K562 (cell line): ENCODE measurements at regions not wholly inside any gene's neighbourhood (a gene's known extent, or its start where the extent isn't known, plus 50 kb on each side); places are given as distances from the start of the nearest gene placed in this dataset.

Experiments used
- ATAC-seq: fragments of 200-7000 bp; cut with Tn5 transposase; 3 replicates; pipeline ENCODE4 v1.9.1; 2020; ENCODE audit warnings: moderate library complexity
- BruUV-seq: library from RNA; stranded (reverse); fragments of 400-500 nt; replicated peaks from 2 replicates; lab custom pipeline; 2021; lab: Mats Ljungman, UMichigan
- CTCF ChIA-PET: fragments of 300-600 bp; formaldehyde crosslinking; extraction: SDS; loops from one replicate; lab custom pipeline; 2021; ENCODE audit warnings: low intra/inter-chr PET ratio; lab: Yijun Ruan, JAX
- POLR2A ChIA-PET: fragments of 300-600, 350-650 bp; sonication (Branson Sonifier 250); formaldehyde crosslinking; extraction: SDS; loops from one replicate; lab custom pipeline; 2021; ENCODE audit warnings: antibody characterized with exemption, inconsistent platforms; lab: Yijun Ruan, JAX
- DNase-seq, 4 experiments: peaks; one replicate each; pipeline versions ENCODE4 v3.0.0 to v3.0.0-alpha.2; 2011 to 2018; ENCODE audit warnings: low spot score in 3 of 4, mixed read lengths in 3 of 4; ENCODE audit errors: extremely low read depth in 1 of 4
- FAIRE-seq: peaks from 2 replicates; lab custom pipeline; 2011; peaks lifted over from hg19 to GRCh38; lab: Jason Lieb, UNC
- H2AFZ ChIP-seq: 2 replicates; pipeline ENCODE4 v1.6.0; 2011; ENCODE audit warnings: low read depth, low read length, control low read depth, inconsistent platforms
- H3K27ac ChIP-seq: fragments of 200-600 bp; 3 replicates; pipeline ENCODE4 v1.8.0; 2011; ENCODE audit warnings: low read depth, mild to moderate bottlenecking, control low read depth, inconsistent platforms, low read length, moderate library complexity, mixed read lengths; ENCODE audit errors: extremely low read depth
- H3K27me3 ChIP-seq, 2 experiments: fragments of 300-600 bp in 1 of 2; 2 replicates in 1 of 2; 3 replicates in 1 of 2; pipeline versions ENCODE4 v1.6.0 to v1.8.0; 2011; ENCODE audit warnings: inconsistent platforms in 2 of 2, low read length in 2 of 2, mild to moderate bottlenecking in 1 of 2, mixed read lengths in 1 of 2, moderate library complexity in 1 of 2; ENCODE audit not compliant: control insufficient read depth in 2 of 2, insufficient read depth in 2 of 2
- H3K36me3 ChIP-seq: fragments of 300-600 bp; 3 replicates; pipeline ENCODE4 v1.8.0; 2011; ENCODE audit warnings: mild to moderate bottlenecking, low read length, inconsistent platforms; ENCODE audit not compliant: control insufficient read depth, insufficient read depth
- H3K4me1 ChIP-seq, 2 experiments: fragments of 200-600 bp in 1 of 2; replicated peaks in 1 of 2; 2 replicates in 1 of 2; 3 replicates in 1 of 2; pipeline versions ENCODE4 v1.5.1 to v1.8.0; 2011; ENCODE audit warnings: inconsistent platforms in 2 of 2, low read length in 2 of 2, mild to moderate bottlenecking in 1 of 2, mixed read lengths in 1 of 2, moderate library complexity in 1 of 2; ENCODE audit not compliant: control insufficient read depth in 2 of 2, insufficient read depth in 2 of 2
- H3K4me2 ChIP-seq: 2 replicates; pipeline ENCODE4 v1.6.1; 2011; ENCODE audit warnings: low read length, control low read depth, inconsistent platforms, mixed read lengths; ENCODE audit not compliant: insufficient read depth
- H3K4me3 ChIP-seq: fragments of 200-600 bp; sonication (generic), shearing (Covaris generic); 2 replicates; pipeline ENCODE4 v1.5.1; 2016; ENCODE audit warnings: control low read depth, inconsistent platforms
- H3K79me2 ChIP-seq: fragments of 200-600 bp; 3 replicates; pipeline ENCODE4 v1.8.0; 2011; ENCODE audit warnings: low read length, inconsistent platforms; ENCODE audit not compliant: control insufficient read depth, insufficient read depth
- H3K9ac ChIP-seq, 2 experiments: 2 replicates each; pipeline versions ENCODE4 v1.6.0 to v1.6.1; 2011; ENCODE audit warnings: low read depth in 2 of 2, low read length in 2 of 2, control low read depth in 1 of 2, inconsistent platforms in 1 of 2, mild to moderate bottlenecking in 1 of 2, mixed read lengths in 1 of 2; ENCODE audit not compliant: insufficient read depth in 1 of 2
- H3K9me1 ChIP-seq: one replicate; pipeline ENCODE4 v1.6.0; 2011; ENCODE audit warnings: inconsistent platforms, mild to moderate bottlenecking, low read length, moderate library complexity; ENCODE audit not compliant: control insufficient read depth, insufficient read depth
- H3K9me3 ChIP-seq: replicated peaks from 2 replicates; pipeline ENCODE4 v1.5.1; 2011; ENCODE audit warnings: low read depth, low read length, inconsistent platforms; ENCODE audit not compliant: control insufficient read depth, insufficient read depth
- H4K20me1 ChIP-seq: replicated peaks from 2 replicates; pipeline ENCODE4 v1.6.1; 2011; ENCODE audit warnings: low read length, inconsistent platforms, mixed read lengths; ENCODE audit not compliant: control insufficient read depth, insufficient read depth
- CAMTA2 ChIP-seq: fragments of 250-450 bp; sonication (Bioruptor Pico); conservative IDR thresholded peaks from 2 replicates; pipeline ENCODE4 v1.5.1; 2022
- FOXM1 ChIP-seq, 2 experiments: fragments of 450-650 bp in 1 of 2; sonication (generic) in 1 of 2; formaldehyde crosslinking in 1 of 2; IDR thresholded peaks; 2 replicates each; pipeline versions ENCODE4 v1.6.1 to v1.9.0; 2017 to 2022; ENCODE audit warnings: low read depth in 2 of 2, mild to moderate bottlenecking in 2 of 2, missing genetic modification reagents in 1 of 2, moderate library complexity in 1 of 2
- HCFC1 ChIP-seq: IDR thresholded peaks from 2 replicates; pipeline ENCODE4 v1.6.1; 2012; ENCODE audit warnings: low read depth, low read length, improper control_type of control experiment
- HNRNPL ChIP-seq: fragments of 200-400 bp; formaldehyde crosslinking; IDR thresholded peaks from 2 replicates; pipeline ENCODE4 v1.6.1; 2017; ENCODE audit warnings: low read depth, mild to moderate bottlenecking, low read length
- HNRNPUL1 ChIP-seq: fragments of 200-400 bp; formaldehyde crosslinking; IDR thresholded peaks from 2 replicates; pipeline ENCODE4 v1.6.1; 2017; ENCODE audit warnings: low read length
- MYC ChIP-seq, 2 experiments: fragments of 250-450 bp in 1 of 2; sonication (Bioruptor Pico) in 1 of 2; IDR thresholded peaks; 2 replicates each; pipeline versions ENCODE4 v1.5.1 to v1.6.1; 2012 to 2021; ENCODE audit warnings: low read depth in 2 of 2, borderline replicate concordance in 1 of 2, improper control_type of control experiment in 1 of 2, low read length in 1 of 2, mild to moderate bottlenecking in 1 of 2, moderate library complexity in 1 of 2
- NCOA2 ChIP-seq, 2 experiments: fragments of 450-650 bp; IDR thresholded peaks; 2 replicates each; pipeline ENCODE4 v1.6.1; 2018; ENCODE audit warnings: mild to moderate bottlenecking in 2 of 2, moderate library complexity in 1 of 2; ENCODE audit not compliant: partially characterized antibody in 2 of 2
- RFX5 ChIP-seq: IDR thresholded peaks from 2 replicates; pipeline ENCODE4 v1.6.1; 2011; ENCODE audit warnings: low read depth, mild to moderate bottlenecking, improper control_type of control experiment, low read length
- SRSF7 ChIP-seq: fragments of 200-400 bp; formaldehyde crosslinking; optimal IDR thresholded peaks from 2 replicates; pipeline ENCODE3; 2017; ENCODE audit warnings: mild to moderate bottlenecking, low read depth, low read length
- WGBS: fragments of 100-300 bp; shearing (Covaris generic); methylation state at CpG from one replicate; pipeline ENCODE4 v1.1.6; 2016; ENCODE audit warnings: low coverage, mixed read lengths; ENCODE audit not compliant: insufficient coverage; ENCODE audit errors: missing lambda C conversion rate; 5-methylcytosine and 5-hydroxymethylcytosine counted together
- in situ Hi-C: fragments of 300-500 bp; cut with MboI; formaldehyde crosslinking; loops from 4 replicates; pipeline ENCODE4 v1.15.0; 2018; ENCODE audit warnings: inconsistent platforms, mixed read lengths
- intact Hi-C: fragments of 100-400 bp; cut with micrococcal nuclease; formaldehyde crosslinking; loops from 2 replicates; pipeline ENCODE4 v1.14.2; 2022
- TF ChIP-seq, protein P1 (sequence below): sonication (generic); formaldehyde crosslinking; IDR thresholded peaks from 2 replicates; pipeline ENCODE4 v1.8.0; 2022; ENCODE audit warnings: mild to moderate bottlenecking, missing genetic modification reagents
- TF ChIP-seq, protein P2 (sequence below): fragments of 450-650 bp; IDR thresholded peaks from 2 replicates; pipeline ENCODE4 v1.7.1; 2018; ENCODE audit warnings: mild to moderate bottlenecking, low read depth; ENCODE audit not compliant: partially characterized antibody
- TF ChIP-seq, protein P3 (sequence below), 2 experiments: fragments of 450-650 bp; conservative IDR thresholded peaks; 2 replicates each; pipeline ENCODE4 v1.6.1; 2017; ENCODE audit warnings: mild to moderate bottlenecking in 2 of 2, moderate library complexity in 2 of 2

DNA sequence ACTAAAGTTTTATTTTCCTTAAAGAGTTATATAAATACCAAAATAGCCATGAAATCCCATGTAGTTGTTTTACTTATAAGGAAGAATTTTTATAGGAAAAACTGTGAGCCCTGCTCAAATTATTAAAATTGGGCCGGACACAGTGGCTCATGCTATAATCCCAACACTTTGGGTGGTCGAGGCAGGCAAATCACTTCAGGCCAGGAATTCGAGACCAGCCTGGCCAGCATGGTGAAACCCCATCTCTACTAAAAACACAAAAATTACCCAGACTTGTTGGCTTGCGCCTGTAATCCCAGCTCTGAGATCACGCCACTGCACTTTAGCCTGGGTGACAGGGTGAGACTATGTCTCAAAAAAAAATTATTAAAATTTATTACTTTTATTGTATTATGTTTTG is 149.3 kb downstream of the MRPL39 start:
- in situ Hi-C loops (no loop called here), intact Hi-C loops (no loop called here)
- BruUV-seq, result no TSS peak
- H3K9me1 ChIP-seq, result no peaks in the 10 kb centered on the region
- 3% methylated on average over 5 of the region's 5 CpGs for WGBS
- no peaks in the 10 kb centered on the region for H3K79me2 ChIP-seq
- TF ChIP-seq, protein P1, sequence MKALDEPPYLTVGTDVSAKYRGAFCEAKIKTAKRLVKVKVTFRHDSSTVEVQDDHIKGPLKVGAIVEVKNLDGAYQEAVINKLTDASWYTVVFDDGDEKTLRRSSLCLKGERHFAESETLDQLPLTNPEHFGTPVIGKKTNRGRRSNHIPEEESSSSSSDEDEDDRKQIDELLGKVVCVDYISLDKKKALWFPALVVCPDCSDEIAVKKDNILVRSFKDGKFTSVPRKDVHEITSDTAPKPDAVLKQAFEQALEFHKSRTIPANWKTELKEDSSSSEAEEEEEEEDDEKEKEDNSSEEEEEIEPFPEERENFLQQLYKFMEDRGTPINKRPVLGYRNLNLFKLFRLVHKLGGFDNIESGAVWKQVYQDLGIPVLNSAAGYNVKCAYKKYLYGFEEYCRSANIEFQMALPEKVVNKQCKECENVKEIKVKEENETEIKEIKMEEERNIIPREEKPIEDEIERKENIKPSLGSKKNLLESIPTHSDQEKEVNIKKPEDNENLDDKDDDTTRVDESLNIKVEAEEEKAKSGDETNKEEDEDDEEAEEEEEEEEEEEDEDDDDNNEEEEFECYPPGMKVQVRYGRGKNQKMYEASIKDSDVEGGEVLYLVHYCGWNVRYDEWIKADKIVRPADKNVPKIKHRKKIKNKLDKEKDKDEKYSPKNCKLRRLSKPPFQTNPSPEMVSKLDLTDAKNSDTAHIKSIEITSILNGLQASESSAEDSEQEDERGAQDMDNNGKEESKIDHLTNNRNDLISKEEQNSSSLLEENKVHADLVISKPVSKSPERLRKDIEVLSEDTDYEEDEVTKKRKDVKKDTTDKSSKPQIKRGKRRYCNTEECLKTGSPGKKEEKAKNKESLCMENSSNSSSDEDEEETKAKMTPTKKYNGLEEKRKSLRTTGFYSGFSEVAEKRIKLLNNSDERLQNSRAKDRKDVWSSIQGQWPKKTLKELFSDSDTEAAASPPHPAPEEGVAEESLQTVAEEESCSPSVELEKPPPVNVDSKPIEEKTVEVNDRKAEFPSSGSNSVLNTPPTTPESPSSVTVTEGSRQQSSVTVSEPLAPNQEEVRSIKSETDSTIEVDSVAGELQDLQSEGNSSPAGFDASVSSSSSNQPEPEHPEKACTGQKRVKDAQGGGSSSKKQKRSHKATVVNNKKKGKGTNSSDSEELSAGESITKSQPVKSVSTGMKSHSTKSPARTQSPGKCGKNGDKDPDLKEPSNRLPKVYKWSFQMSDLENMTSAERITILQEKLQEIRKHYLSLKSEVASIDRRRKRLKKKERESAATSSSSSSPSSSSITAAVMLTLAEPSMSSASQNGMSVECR (CRISPR knock-in tag), result no peak
- TF ChIP-seq, protein P2, sequence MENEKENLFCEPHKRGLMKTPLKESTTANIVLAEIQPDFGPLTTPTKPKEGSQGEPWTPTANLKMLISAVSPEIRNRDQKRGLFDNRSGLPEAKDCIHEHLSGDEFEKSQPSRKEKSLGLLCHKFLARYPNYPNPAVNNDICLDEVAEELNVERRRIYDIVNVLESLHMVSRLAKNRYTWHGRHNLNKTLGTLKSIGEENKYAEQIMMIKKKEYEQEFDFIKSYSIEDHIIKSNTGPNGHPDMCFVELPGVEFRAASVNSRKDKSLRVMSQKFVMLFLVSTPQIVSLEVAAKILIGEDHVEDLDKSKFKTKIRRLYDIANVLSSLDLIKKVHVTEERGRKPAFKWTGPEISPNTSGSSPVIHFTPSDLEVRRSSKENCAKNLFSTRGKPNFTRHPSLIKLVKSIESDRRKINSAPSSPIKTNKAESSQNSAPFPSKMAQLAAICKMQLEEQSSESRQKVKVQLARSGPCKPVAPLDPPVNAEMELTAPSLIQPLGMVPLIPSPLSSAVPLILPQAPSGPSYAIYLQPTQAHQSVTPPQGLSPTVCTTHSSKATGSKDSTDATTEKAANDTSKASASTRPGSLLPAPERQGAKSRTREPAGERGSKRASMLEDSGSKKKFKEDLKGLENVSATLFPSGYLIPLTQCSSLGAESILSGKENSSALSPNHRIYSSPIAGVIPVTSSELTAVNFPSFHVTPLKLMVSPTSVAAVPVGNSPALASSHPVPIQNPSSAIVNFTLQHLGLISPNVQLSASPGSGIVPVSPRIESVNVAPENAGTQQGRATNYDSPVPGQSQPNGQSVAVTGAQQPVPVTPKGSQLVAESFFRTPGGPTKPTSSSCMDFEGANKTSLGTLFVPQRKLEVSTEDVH, result no peak
- TF ChIP-seq NCOA2 (IDR thresholded peaks at IDR 0.05; ENCODE audit: partially characterized antibody in 2 of 2), result no peak
- TF ChIP-seq, protein P3, sequence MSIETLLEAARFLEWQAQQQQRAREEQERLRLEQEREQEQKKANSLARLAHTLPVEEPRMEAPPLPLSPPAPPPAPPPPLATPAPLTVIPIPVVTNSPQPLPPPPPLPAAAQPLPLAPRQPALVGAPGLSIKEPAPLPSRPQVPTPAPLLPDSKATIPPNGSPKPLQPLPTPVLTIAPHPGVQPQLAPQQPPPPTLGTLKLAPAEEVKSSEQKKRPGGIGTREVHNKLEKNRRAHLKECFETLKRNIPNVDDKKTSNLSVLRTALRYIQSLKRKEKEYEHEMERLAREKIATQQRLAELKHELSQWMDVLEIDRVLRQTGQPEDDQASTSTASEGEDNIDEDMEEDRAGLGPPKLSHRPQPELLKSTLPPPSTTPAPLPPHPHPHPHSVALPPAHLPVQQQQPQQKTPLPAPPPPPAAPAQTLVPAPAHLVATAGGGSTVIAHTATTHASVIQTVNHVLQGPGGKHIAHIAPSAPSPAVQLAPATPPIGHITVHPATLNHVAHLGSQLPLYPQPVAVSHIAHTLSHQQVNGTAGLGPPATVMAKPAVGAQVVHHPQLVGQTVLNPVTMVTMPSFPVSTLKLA (conservative IDR thresholded peaks at IDR 0.05), result no peak
- no peak for TF ChIP-seq CAMTA2 (CRISPR knock-in tag)
- no peak for TF ChIP-seq HNRNPUL1
- TF ChIP-seq MYC (IDR thresholded peaks at IDR 0.05; ENCODE audit: low read depth, low read length), result no peak
- TF ChIP-seq MYC (CRISPR knock-in tag; IDR thresholded peaks at IDR 0.05; ENCODE audit: borderline replicate concordance, low read depth), result no peak
- TF ChIP-seq RFX5, result no peak
- no peak for TF ChIP-seq HCFC1
- TF ChIP-seq FOXM1 (IDR thresholded peaks at IDR 0.05; ENCODE audit: low read depth), result no peak
- no peak for TF ChIP-seq FOXM1 (CRISPR knock-in tag; IDR thresholded peaks at IDR 0.05; ENCODE audit: low read depth)
- no peak for TF ChIP-seq HNRNPL
- no peak for TF ChIP-seq SRSF7
- H3K27ac ChIP-seq, result no peak overlapping the region
- H4K20me1 ChIP-seq, result no peaks in the 10 kb centered on the region
- POLR2A ChIA-PET, result no interaction called here
- no peak overlapping the region for H2AFZ ChIP-seq
- CTCF ChIA-PET, result no interaction called here
- H3K9me3 ChIP-seq, result peaks cover 3% of the 10 kb centered on the region; the same call in 1 of the 2 replicates
- no peak overlapping the region for H3K4me2 ChIP-seq
- no peaks in the 10 kb centered on the region for H3K36me3 ChIP-seq
- H3K4me3 ChIP-seq, result no peak overlapping the region
- H3K9ac ChIP-seq, result no peak overlapping the region
- FAIRE-seq (no peak), DNase-seq (no peak), ATAC-seq (no peak)
- H3K4me1 ChIP-seq, result no peaks in the 10 kb centered on the region
- no peaks in the 10 kb centered on the region for H3K27me3 ChIP-seq
